H1 (cell line): ENCODE measurements at regions not wholly inside any gene's neighbourhood (a gene's known extent, or its start where the extent isn't known, plus 50 kb on each side); places are given as distances from the start of the nearest gene placed in this dataset.

Source experiments
- CTCF ChIA-PET: fragments of 300-600 bp; sonication (Branson Sonifier 250); formaldehyde crosslinking; loops from one replicate; lab custom pipeline; 2021; ENCODE audit not compliant: partially characterized antibody; lab: Charles Lee
- POLR2A ChIA-PET: fragments of 300-600 bp; sonication (Branson Sonifier 250); formaldehyde crosslinking; loops from one replicate; lab custom pipeline; 2021; ENCODE audit warnings: inconsistent platforms; ENCODE audit not compliant: partially characterized antibody; lab: Charles Lee
- DNase-seq, 2 experiments: peaks; one replicate each; pipeline versions ENCODE4 v3.0.0 to v3.0.0-alpha.2; 2010 to 2022; ENCODE audit warnings: low spot score in 2 of 2, low read depth in 1 of 2, mixed read lengths in 1 of 2
- FAIRE-seq: peaks from 2 replicates; lab custom pipeline; 2011; peaks lifted over from hg19 to GRCh38; lab: Jason Lieb, UNC
- H2AFZ ChIP-seq: 2 replicates; pipeline ENCODE4 v1.8.1; 2012; ENCODE audit warnings: low read length, inconsistent platforms
- H2AK5ac ChIP-seq: 2 replicates; pipeline ENCODE4 v1.6.1; 2013; ENCODE audit warnings: low read depth, low read length
- H2BK120ac ChIP-seq: replicated peaks from 2 replicates; pipeline ENCODE3; 2013; ENCODE audit warnings: low read depth, low read length, inconsistent platforms
- H2BK12ac ChIP-seq: 2 replicates; pipeline ENCODE4 v1.6.1; 2013; ENCODE audit warnings: low read depth, low read length
- H2BK15ac ChIP-seq: 2 replicates; pipeline ENCODE4 v1.6.1; 2013; ENCODE audit warnings: low read length
- H2BK20ac ChIP-seq: 2 replicates; pipeline ENCODE4 v1.6.1; 2013; ENCODE audit warnings: low read length
- H2BK5ac ChIP-seq: 2 replicates; pipeline ENCODE4 v1.6.1; 2013; ENCODE audit warnings: low read depth, low read length
- H3K14ac ChIP-seq: 2 replicates; pipeline ENCODE4 v1.6.1; 2013; ENCODE audit warnings: inconsistent platforms; ENCODE audit not compliant: insufficient read length
- H3K18ac ChIP-seq: 2 replicates; pipeline ENCODE4 v1.6.1; 2013; ENCODE audit warnings: low read length; ENCODE audit errors: extremely low read depth
- H3K23ac ChIP-seq: 2 replicates; pipeline ENCODE4 v1.6.1; 2013; ENCODE audit warnings: inconsistent platforms; ENCODE audit not compliant: insufficient read length
- H3K23me2 ChIP-seq: 2 replicates; pipeline ENCODE4 v1.6.1; 2013; ENCODE audit warnings: low read depth, low read length
- H3K27ac ChIP-seq: 2 replicates; pipeline ENCODE4 v1.6.1; 2011; ENCODE audit warnings: low read depth, low read length, inconsistent platforms
- H3K27me3 ChIP-seq, 4 experiments: replicated peaks in 1 of 4; 1 replicate in 1 of 4; 2 replicates in 3 of 4; pipeline versions ENCODE4 v1.6.1 to v1.8.1; 2011 to 2013; ENCODE audit warnings: low read length in 3 of 4, mild to moderate bottlenecking in 3 of 4, inconsistent platforms in 2 of 4, mixed read lengths in 2 of 4, moderate library complexity in 1 of 4; ENCODE audit not compliant: control insufficient read depth in 3 of 4, insufficient read depth in 3 of 4; ENCODE audit errors: extremely low read depth in 1 of 4
- H3K36me3 ChIP-seq, 4 experiments: 2 replicates each; pipeline versions ENCODE4 v1.6.1 to v1.8.1; 2011 to 2013; ENCODE audit warnings: mild to moderate bottlenecking in 4 of 4, low read length in 3 of 4, moderate library complexity in 2 of 4, control low read depth in 1 of 4, inconsistent platforms in 1 of 4; ENCODE audit not compliant: insufficient read depth in 4 of 4, control insufficient read depth in 2 of 4
- H3K4ac ChIP-seq: replicated peaks from 2 replicates; pipeline ENCODE3; 2013; ENCODE audit warnings: low read length, low read depth, mixed read lengths, inconsistent platforms; ENCODE audit not compliant: insufficient read length
- H3K4me1 ChIP-seq, 4 experiments: replicated peaks in 1 of 4; 1 replicate in 1 of 4; 2 replicates in 3 of 4; pipeline versions ENCODE4 v1.6.1 to v1.8.1; 2011 to 2013; ENCODE audit warnings: low read length in 3 of 4, inconsistent platforms in 2 of 4, mixed read lengths in 1 of 4; ENCODE audit not compliant: insufficient read depth in 4 of 4, control insufficient read depth in 3 of 4
- H3K4me2 ChIP-seq, 2 experiments: 2 replicates each; pipeline versions ENCODE4 v1.6.1 to v1.8.1; 2011 to 2013; ENCODE audit warnings: low read depth in 2 of 2, low read length in 2 of 2, control low read depth in 1 of 2, inconsistent platforms in 1 of 2, mild to moderate bottlenecking in 1 of 2; ENCODE audit not compliant: insufficient read depth in 1 of 2
- H3K4me3 ChIP-seq, 4 experiments: fragments of 200-600, 300-600 bp in 1 of 4; sonication (generic), shearing (Covaris generic), sonication (Bioruptor Twin) in 1 of 4; 2 replicates each; pipeline versions ENCODE4 v1.5.1 to v1.8.1; 2011 to 2016; ENCODE audit warnings: low read length in 4 of 4, low read depth in 3 of 4, control low read depth in 2 of 4, inconsistent platforms in 2 of 4, mild to moderate bottlenecking in 2 of 4, mixed read lengths in 1 of 4, moderate library complexity in 1 of 4; ENCODE audit not compliant: insufficient read depth in 2 of 4; ENCODE audit errors: extremely low read depth in 1 of 4
- H3K56ac ChIP-seq: replicated peaks from 2 replicates; pipeline ENCODE3; 2013; ENCODE audit warnings: low read depth, mild to moderate bottlenecking, mixed read lengths, low read length, inconsistent platforms; ENCODE audit not compliant: insufficient read length
- H3K79me1 ChIP-seq: 2 replicates; pipeline ENCODE4 v1.6.1; 2013; ENCODE audit warnings: low read depth, low read length, control low read depth
- H3K79me2 ChIP-seq, 2 experiments: 2 replicates each; pipeline versions ENCODE4 v1.6.1 to v1.8.1; 2012 to 2013; ENCODE audit warnings: low read length in 2 of 2, mild to moderate bottlenecking in 2 of 2, inconsistent platforms in 1 of 2; ENCODE audit not compliant: insufficient read depth in 2 of 2, control insufficient read depth in 1 of 2
- H3K9ac ChIP-seq, 4 experiments: replicated peaks in 1 of 4; 1 replicate in 1 of 4; 2 replicates in 3 of 4; pipeline versions ENCODE4 v1.6.1 to v1.8.1; 2011 to 2013; ENCODE audit warnings: low read depth in 3 of 4, low read length in 3 of 4, control low read depth in 2 of 4, mild to moderate bottlenecking in 2 of 4, moderate library complexity in 2 of 4, inconsistent platforms in 1 of 4; ENCODE audit errors: extremely low read depth in 1 of 4
- H3K9me3 ChIP-seq, 2 experiments: 2 replicates each; pipeline versions ENCODE4 v1.6.1 to v1.8.1; 2012 to 2013; ENCODE audit warnings: mild to moderate bottlenecking in 2 of 2, moderate library complexity in 2 of 2, control low read depth in 1 of 2, inconsistent platforms in 1 of 2, low read depth in 1 of 2, low read length in 1 of 2, mixed read lengths in 1 of 2; ENCODE audit not compliant: insufficient read depth in 2 of 2
- H4K20me1 ChIP-seq, 2 experiments: replicated peaks in 1 of 2; 2 replicates each; pipeline versions ENCODE3 to v1.8.1; 2011 to 2013; ENCODE audit warnings: inconsistent platforms in 2 of 2, low read length in 2 of 2, mild to moderate bottlenecking in 1 of 2; ENCODE audit not compliant: insufficient read depth in 2 of 2, control insufficient read depth in 1 of 2
- H4K5ac ChIP-seq: 2 replicates; pipeline ENCODE4 v1.6.1; 2013; ENCODE audit warnings: low read length, low read depth, mixed read lengths, inconsistent platforms; ENCODE audit not compliant: insufficient read length
- H4K8ac ChIP-seq: 2 replicates; pipeline ENCODE4 v1.8.0; 2013; ENCODE audit warnings: mild to moderate bottlenecking, moderate library complexity, low read length, inconsistent platforms; ENCODE audit not compliant: insufficient read depth; ENCODE audit errors: extremely low read depth
- H4K91ac ChIP-seq: replicated peaks from 2 replicates; pipeline ENCODE3; 2013; ENCODE audit warnings: low read length, mixed read lengths, inconsistent platforms; ENCODE audit not compliant: insufficient read length
- E2F6 ChIP-seq: IDR thresholded peaks from 2 replicates; pipeline ENCODE4 v1.6.1; 2012; ENCODE audit warnings: inconsistent platforms
- GABPA ChIP-seq: IDR thresholded peaks from 2 replicates; pipeline ENCODE4 v1.6.1; 2011; ENCODE audit warnings: mild to moderate bottlenecking, low read length, moderate library complexity, borderline replicate concordance; ENCODE audit not compliant: insufficient read depth
- KDM4A ChIP-seq: IDR thresholded peaks from one replicate; pipeline ENCODE4 v1.7.1; 2012; ENCODE audit warnings: low read depth, mild to moderate bottlenecking, moderate library complexity, low read length, inconsistent platforms; ENCODE audit not compliant: severe bottlenecking
- PHF8 ChIP-seq: fragments of 200-600 bp; sonication (generic); conservative IDR thresholded peaks from 2 replicates; pipeline ENCODE4 v1.7.1; 2012; ENCODE audit warnings: low read depth, mild to moderate bottlenecking, inconsistent platforms, low read length, moderate library complexity
- POLR2A ChIP-seq, 2 experiments: IDR thresholded peaks; 1 replicate in 1 of 2; 2 replicates in 1 of 2; pipeline ENCODE4 v1.6.1; 2011; ENCODE audit warnings: low read depth in 2 of 2, low read length in 2 of 2, mild to moderate bottlenecking in 2 of 2; ENCODE audit errors: control extremely low read depth in 1 of 2
- RBBP5 ChIP-seq: IDR thresholded peaks from 2 replicates; pipeline ENCODE4 v1.7.1; 2012; ENCODE audit warnings: low read depth, mild to moderate bottlenecking, inconsistent platforms, low read length, moderate library complexity, borderline replicate concordance
- SAP30 ChIP-seq: fragments of 300-600 bp; sonication (generic); IDR thresholded peaks from 2 replicates; pipeline ENCODE4 v1.7.1; 2012; ENCODE audit warnings: low read length, moderate library complexity, mild to moderate bottlenecking, inconsistent platforms; ENCODE audit not compliant: insufficient read depth, insufficient replicate concordance
- SRF ChIP-seq: IDR thresholded peaks from 2 replicates; pipeline ENCODE4 v1.6.1; 2011; ENCODE audit warnings: mild to moderate bottlenecking, low read depth, low read length, moderate library complexity
- WGBS, 2 experiments: shearing (Covaris generic) in 1 of 2; methylation state at CpG; one replicate each; pipeline versions ENCODE4 v1.1.6 to v1.1.7; 2013 to 2015; ENCODE audit warnings: low lambda C conversion rate in 2 of 2, mixed read lengths in 2 of 2, inconsistent platforms in 1 of 2, low coverage in 1 of 2, missing lambda C conversion rate in 1 of 2; ENCODE audit not compliant: insufficient replicate concordance in 2 of 2, insufficient coverage in 1 of 2, insufficient read length in 1 of 2; ENCODE audit errors: extremely low coverage in 1 of 2, missing lambda C conversion rate in 1 of 2; 5-methylcytosine and 5-hydroxymethylcytosine counted together

- Histone ChIP-seq H4K91ac (no peak overlapping the region), H3K4ac (no peak overlapping the region), H2AFZ (no peak overlapping the region), H3K36me3 (no peaks in the 10 kb centered on the region), H4K5ac (no peak overlapping the region), H3K56ac (no peak overlapping the region), H2BK120ac (no peak overlapping the region), H3K23me2 (no peaks in the 10 kb centered on the region), H3K79me2 (no peaks in the 10 kb centered on the region), H3K4me2 (no peak overlapping the region), H2BK20ac (no peak overlapping the region), H4K20me1 (no peaks in the 10 kb centered on the region), H3K9ac (no peak overlapping the region), H3K18ac (no peak overlapping the region), H3K27me3 (no peaks in the 10 kb centered on the region), H3K4me1 (peaks cover 0 to 2% (median under 1%) of the 10 kb centered on the region in 4 experiments; a peak in 3 of 7 replicates), H3K4me3 (no peak overlapping the region), H3K14ac (no peak overlapping the region), H3K9me3 (no peaks in the 10 kb centered on the region), H2BK5ac (no peak overlapping the region), H2BK15ac (no peak overlapping the region), H3K79me1 (no peaks in the 10 kb centered on the region), H2BK12ac (no peak overlapping the region), H3K23ac (no peak overlapping the region), H4K8ac (no peak overlapping the region), H3K27ac (no peak overlapping the region), H2AK5ac (no peak overlapping the region)
- ChIA-PET CTCF (interaction anchor here (0.6 kb wide), 1 partner anchor 82 kb away, joined by 3 read pairs; no protein-coding TSS in a partner anchor), POLR2A (no interaction called here)
- WGBS, 2 experiments: 81% methylated on average over 2 of the region's 2 CpGs; no CpG with 5 or more reads in 1 of the 2 experiments
- no peak for DNase-seq
- no peak for FAIRE-seq
- no peak for TF ChIP-seq RBBP5
- no peak for TF ChIP-seq SRF
- TF ChIP-seq KDM4A: no peak
- TF ChIP-seq GABPA: no peak
- TF ChIP-seq PHF8: no peak
- TF ChIP-seq SAP30: no peak
- no peak for TF ChIP-seq POLR2A (IDR thresholded peaks at IDR 0.05; ENCODE audit: control extremely low read depth in 1 of 2, low read depth in 2 of 2, low read length in 2 of 2)
- TF ChIP-seq E2F6: no peak
Measured at GRCh38 chr2:220046507-220046906, 419.1 kb downstream of the SLC4A3 start.
